HEK293 (cell line): ENCODE measurements at regions not wholly inside any gene's neighbourhood (a gene's known extent, or its start where the extent isn't known, plus 50 kb on each side); places are given as distances from the start of the nearest gene placed in this dataset.

Source experiments
- CTCF ChIA-PET: fragments of 350-600 bp; formaldehyde crosslinking; extraction: SDS; loops from one replicate; lab custom pipeline; 2021; ENCODE audit warnings: antibody characterized with exemption; lab: Yijun Ruan, JAX
- POLR2A ChIA-PET: fragments of 300-600 bp; formaldehyde crosslinking; extraction: SDS; loops from one replicate; lab custom pipeline; 2020; ENCODE audit warnings: antibody characterized with exemption, inconsistent platforms; lab: Yijun Ruan, JAX
- H3K27ac ChIP-seq: fragments of 200-500 bp; sonication (Bioruptor generic); 2 replicates; pipeline ENCODE4 v1.5.1; 2014; ENCODE audit warnings: low read depth, low read length, control low read depth, inconsistent platforms; ENCODE audit errors: extremely low read depth
- H3K36me3 ChIP-seq, 2 experiments: fragments of 200-500 bp in 1 of 2; sonication (Bioruptor generic) in 1 of 2; 1 replicate in 1 of 2; 2 replicates in 1 of 2; pipeline ENCODE4 v1.5.1; 2014 to 2017; ENCODE audit warnings: inconsistent platforms in 2 of 2, low read length in 2 of 2; ENCODE audit not compliant: control insufficient read depth in 2 of 2, insufficient read depth in 1 of 2
- H3K4me1 ChIP-seq: fragments of 200-500 bp; sonication (Bioruptor generic); 2 replicates; pipeline ENCODE4 v1.5.1; 2014; ENCODE audit warnings: mild to moderate bottlenecking, low read length, inconsistent platforms; ENCODE audit not compliant: control insufficient read depth, insufficient read depth
- H3K4me3 ChIP-seq: 2 replicates; pipeline ENCODE4 v1.5.1; 2011; ENCODE audit warnings: low read depth, mild to moderate bottlenecking, control low read depth, low read length, moderate library complexity
- H3K9me3 ChIP-seq: fragments of 200-500 bp; sonication (Bioruptor generic); 2 replicates; pipeline ENCODE4 v1.5.1; 2014; ENCODE audit warnings: low read depth, low read length, inconsistent platforms; ENCODE audit not compliant: control insufficient read depth, insufficient read depth
- BCL11A ChIP-seq: fragments of 450-650 bp; formaldehyde crosslinking; IDR thresholded peaks from 2 replicates; pipeline ENCODE4 v1.5.1; 2016; ENCODE audit warnings: low read depth, missing biosample characterization, missing genetic modification characterization
- HOXD13 ChIP-seq: sonication (generic); formaldehyde crosslinking; IDR thresholded peaks from 2 replicates; pipeline ENCODE4 v1.8.0; 2022; ENCODE audit warnings: missing genetic modification reagents, borderline replicate concordance
- PRDM6 ChIP-seq: fragments of 450-650 bp; formaldehyde crosslinking; IDR thresholded peaks from 2 replicates; pipeline ENCODE4 v1.5.1; 2017; ENCODE audit warnings: missing biosample characterization, missing genetic modification characterization
- SP7 ChIP-seq: fragments of 450-650 bp; formaldehyde crosslinking; IDR thresholded peaks from 2 replicates; pipeline ENCODE4 v1.5.1; 2016; ENCODE audit warnings: missing biosample characterization, missing genetic modification characterization
- ZBTB17 ChIP-seq: fragments of 450-650 bp; formaldehyde crosslinking; IDR thresholded peaks from 2 replicates; pipeline ENCODE4 v1.5.1; 2016; ENCODE audit warnings: missing biosample characterization, missing genetic modification characterization
- ZFP37 ChIP-seq: fragments of 450-650 bp; formaldehyde crosslinking; IDR thresholded peaks from 2 replicates; pipeline ENCODE4 v1.5.1; 2016; ENCODE audit warnings: missing biosample characterization, missing genetic modification characterization
- ZNF302 ChIP-seq: fragments of 450-650 bp; formaldehyde crosslinking; IDR thresholded peaks from 2 replicates; pipeline ENCODE4 v1.5.1; 2016; ENCODE audit warnings: missing biosample characterization, missing genetic modification characterization, low read depth
- ZNF350 ChIP-seq: fragments of 450-650 bp; formaldehyde crosslinking; IDR thresholded peaks from 2 replicates; pipeline ENCODE4 v1.5.0; 2017; ENCODE audit warnings: missing biosample characterization, mild to moderate bottlenecking, missing genetic modification characterization
- ZNF398 ChIP-seq: fragments of 450-650 bp; formaldehyde crosslinking; IDR thresholded peaks from 2 replicates; pipeline ENCODE4 v1.5.1; 2017; ENCODE audit warnings: missing biosample characterization, missing genetic modification characterization
- ZNF449 ChIP-seq: fragments of 450-650 bp; formaldehyde crosslinking; IDR thresholded peaks from 2 replicates; pipeline ENCODE4 v1.5.1; 2017; ENCODE audit warnings: missing biosample characterization, mild to moderate bottlenecking, missing genetic modification characterization, moderate library complexity
- ZNF514 ChIP-seq: fragments of 450-650 bp; formaldehyde crosslinking; IDR thresholded peaks from 2 replicates; pipeline ENCODE4 v1.5.1; 2016; ENCODE audit warnings: missing biosample characterization, missing genetic modification characterization
- ZNF521 ChIP-seq: fragments of 450-650 bp; formaldehyde crosslinking; IDR thresholded peaks from 2 replicates; pipeline ENCODE4 v1.5.1; 2017; ENCODE audit warnings: missing biosample characterization, mild to moderate bottlenecking, missing genetic modification characterization
- ZNF548 ChIP-seq: fragments of 450-650 bp; formaldehyde crosslinking; IDR thresholded peaks from 2 replicates; pipeline ENCODE4 v1.5.1; 2016; ENCODE audit warnings: missing biosample characterization, missing genetic modification characterization
- ZNF654 ChIP-seq: fragments of 450-650 bp; formaldehyde crosslinking; IDR thresholded peaks from 2 replicates; pipeline ENCODE4 v1.5.1; 2016; ENCODE audit warnings: low read depth, missing biosample characterization, missing genetic modification characterization
- ZNF670 ChIP-seq: fragments of 450-650 bp; formaldehyde crosslinking; IDR thresholded peaks from 2 replicates; pipeline ENCODE4 v1.5.1; 2016; ENCODE audit warnings: missing biosample characterization, missing genetic modification characterization, low read depth
- ZNF701 ChIP-seq: fragments of 450-650 bp; formaldehyde crosslinking; IDR thresholded peaks from 2 replicates; pipeline ENCODE4 v1.5.1; 2016; ENCODE audit warnings: missing biosample characterization, missing genetic modification characterization
- TF ChIP-seq, protein P1 (sequence below): fragments of 450-650 bp; formaldehyde crosslinking; IDR thresholded peaks from 2 replicates; pipeline ENCODE4 v1.5.1; 2017; ENCODE audit warnings: missing biosample characterization, missing genetic modification characterization
- TF ChIP-seq, protein P2 (sequence below): fragments of 450-650 bp; formaldehyde crosslinking; IDR thresholded peaks from 2 replicates; pipeline ENCODE4 v1.5.1; 2016; ENCODE audit warnings: missing biosample characterization, missing genetic modification characterization
- TF ChIP-seq, protein P3 (sequence below): fragments of 450-650 bp; formaldehyde crosslinking; IDR thresholded peaks from 2 replicates; pipeline ENCODE4 v1.5.1; 2016; ENCODE audit warnings: missing biosample characterization, missing genetic modification characterization

DNA sequence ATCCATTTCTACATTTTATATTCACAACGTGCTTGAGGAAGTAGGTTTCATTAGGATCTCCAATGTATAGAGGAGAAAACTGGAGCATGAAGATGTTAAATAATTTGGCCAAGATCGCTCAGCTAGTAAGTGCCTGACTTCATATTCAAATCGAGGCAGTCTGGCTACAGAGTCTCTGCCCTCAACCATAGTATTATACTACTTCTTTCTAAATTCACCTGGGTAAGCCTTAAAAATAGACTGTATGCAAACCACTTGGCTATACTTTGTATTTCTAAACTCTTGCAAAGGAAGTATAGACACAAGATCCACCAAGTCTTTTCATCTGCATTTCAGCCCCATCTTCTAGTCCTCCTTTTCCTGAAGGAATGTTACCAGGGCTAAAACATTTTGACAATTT, 232.0 kb downstream of the PLK2 start:
- POLR2A ChIA-PET: no interaction called here
- Histone ChIP-seq H3K27ac (no peak overlapping the region), H3K36me3 (no peaks in the 10 kb centered on the region), H3K4me1 (peaks cover 2% of the 10 kb centered on the region; the same call in 1 of the 2 replicates), H3K4me3 (no peak overlapping the region), H3K9me3 (no peaks in the 10 kb centered on the region)
- CTCF ChIA-PET: no interaction called here
- no peak for TF ChIP-seq ZFP37 (tag by site-specific recombination)
- no peak for TF ChIP-seq ZNF302 (tag by site-specific recombination)
- TF ChIP-seq ZNF514 (tag by site-specific recombination): no peak
- TF ChIP-seq SP7 (tag by site-specific recombination): no peak
- no peak for TF ChIP-seq ZBTB17 (tag by site-specific recombination)
- TF ChIP-seq, protein P1, sequence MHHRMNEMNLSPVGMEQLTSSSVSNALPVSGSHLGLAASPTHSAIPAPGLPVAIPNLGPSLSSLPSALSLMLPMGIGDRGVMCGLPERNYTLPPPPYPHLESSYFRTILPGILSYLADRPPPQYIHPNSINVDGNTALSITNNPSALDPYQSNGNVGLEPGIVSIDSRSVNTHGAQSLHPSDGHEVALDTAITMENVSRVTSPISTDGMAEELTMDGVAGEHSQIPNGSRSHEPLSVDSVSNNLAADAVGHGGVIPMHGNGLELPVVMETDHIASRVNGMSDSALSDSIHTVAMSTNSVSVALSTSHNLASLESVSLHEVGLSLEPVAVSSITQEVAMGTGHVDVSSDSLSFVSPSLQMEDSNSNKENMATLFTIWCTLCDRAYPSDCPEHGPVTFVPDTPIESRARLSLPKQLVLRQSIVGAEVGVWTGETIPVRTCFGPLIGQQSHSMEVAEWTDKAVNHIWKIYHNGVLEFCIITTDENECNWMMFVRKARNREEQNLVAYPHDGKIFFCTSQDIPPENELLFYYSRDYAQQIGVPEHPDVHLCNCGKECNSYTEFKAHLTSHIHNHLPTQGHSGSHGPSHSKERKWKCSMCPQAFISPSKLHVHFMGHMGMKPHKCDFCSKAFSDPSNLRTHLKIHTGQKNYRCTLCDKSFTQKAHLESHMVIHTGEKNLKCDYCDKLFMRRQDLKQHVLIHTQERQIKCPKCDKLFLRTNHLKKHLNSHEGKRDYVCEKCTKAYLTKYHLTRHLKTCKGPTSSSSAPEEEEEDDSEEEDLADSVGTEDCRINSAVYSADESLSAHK (tag by site-specific recombination): no peak
- no peak for TF ChIP-seq ZNF398 (tag by site-specific recombination)
- no peak for TF ChIP-seq ZNF350 (tag by site-specific recombination)
- TF ChIP-seq HOXD13: no peak
- TF ChIP-seq PRDM6 (tag by site-specific recombination): no peak
- TF ChIP-seq ZNF521 (tag by site-specific recombination): no peak

DNA sequence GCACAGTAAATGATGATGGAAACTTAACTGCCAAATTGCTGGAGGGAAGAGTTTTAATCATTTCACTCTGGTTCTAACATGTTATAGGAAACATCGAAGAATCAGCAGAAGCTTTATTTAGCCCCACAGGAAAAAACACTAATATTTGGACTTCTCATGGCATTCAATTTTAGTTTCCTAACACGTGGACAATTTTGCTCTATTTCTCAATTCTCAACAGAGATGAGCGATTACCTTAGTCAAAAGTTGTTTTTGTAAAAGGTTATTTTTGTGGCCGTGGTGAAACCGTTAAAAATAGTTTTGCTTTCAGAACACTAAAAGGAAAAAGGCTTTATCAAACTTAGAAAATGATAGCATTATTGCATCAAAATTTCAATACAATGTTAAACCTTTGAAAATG, 235.2 kb downstream of the PLK2 start:
- Histone ChIP-seq H3K4me1 (no peaks in the 10 kb centered on the region), H3K27ac (no peak overlapping the region)
- POLR2A ChIA-PET: no interaction called here
- TF ChIP-seq, protein P2, sequence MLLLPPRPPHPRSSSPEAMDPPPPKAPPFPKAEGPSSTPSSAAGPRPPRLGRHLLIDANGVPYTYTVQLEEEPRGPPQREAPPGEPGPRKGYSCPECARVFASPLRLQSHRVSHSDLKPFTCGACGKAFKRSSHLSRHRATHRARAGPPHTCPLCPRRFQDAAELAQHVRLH (tag by site-specific recombination): no peak
- TF ChIP-seq PRDM6 (tag by site-specific recombination): no peak
- TF ChIP-seq BCL11A: no peak
- no peak for TF ChIP-seq ZNF654 (tag by site-specific recombination)
- TF ChIP-seq ZNF449 (tag by site-specific recombination): no peak
- TF ChIP-seq, protein P3, sequence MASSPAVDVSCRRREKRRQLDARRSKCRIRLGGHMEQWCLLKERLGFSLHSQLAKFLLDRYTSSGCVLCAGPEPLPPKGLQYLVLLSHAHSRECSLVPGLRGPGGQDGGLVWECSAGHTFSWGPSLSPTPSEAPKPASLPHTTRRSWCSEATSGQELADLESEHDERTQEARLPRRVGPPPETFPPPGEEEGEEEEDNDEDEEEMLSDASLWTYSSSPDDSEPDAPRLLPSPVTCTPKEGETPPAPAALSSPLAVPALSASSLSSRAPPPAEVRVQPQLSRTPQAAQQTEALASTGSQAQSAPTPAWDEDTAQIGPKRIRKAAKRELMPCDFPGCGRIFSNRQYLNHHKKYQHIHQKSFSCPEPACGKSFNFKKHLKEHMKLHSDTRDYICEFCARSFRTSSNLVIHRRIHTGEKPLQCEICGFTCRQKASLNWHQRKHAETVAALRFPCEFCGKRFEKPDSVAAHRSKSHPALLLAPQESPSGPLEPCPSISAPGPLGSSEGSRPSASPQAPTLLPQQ (tag by site-specific recombination): no peak
- TF ChIP-seq ZNF548: no peak
- TF ChIP-seq ZNF701: no peak
- TF ChIP-seq ZNF670: no peak
- TF ChIP-seq, all 188 proteins: peak for 0
- H3K4me3 ChIP-seq: no peak overlapping the region
- no peaks in the 10 kb centered on the region for H3K9me3 ChIP-seq
- H3K36me3 ChIP-seq: no peaks in the 10 kb centered on the region
- CTCF ChIA-PET: no interaction called here
